ENCODE measurements at regions not wholly inside any gene's neighbourhood (a gene's known extent, or its start where the extent isn't known, plus 50 kb on each side); places are given as distances from the start of the nearest gene placed in this dataset.

DNA sequence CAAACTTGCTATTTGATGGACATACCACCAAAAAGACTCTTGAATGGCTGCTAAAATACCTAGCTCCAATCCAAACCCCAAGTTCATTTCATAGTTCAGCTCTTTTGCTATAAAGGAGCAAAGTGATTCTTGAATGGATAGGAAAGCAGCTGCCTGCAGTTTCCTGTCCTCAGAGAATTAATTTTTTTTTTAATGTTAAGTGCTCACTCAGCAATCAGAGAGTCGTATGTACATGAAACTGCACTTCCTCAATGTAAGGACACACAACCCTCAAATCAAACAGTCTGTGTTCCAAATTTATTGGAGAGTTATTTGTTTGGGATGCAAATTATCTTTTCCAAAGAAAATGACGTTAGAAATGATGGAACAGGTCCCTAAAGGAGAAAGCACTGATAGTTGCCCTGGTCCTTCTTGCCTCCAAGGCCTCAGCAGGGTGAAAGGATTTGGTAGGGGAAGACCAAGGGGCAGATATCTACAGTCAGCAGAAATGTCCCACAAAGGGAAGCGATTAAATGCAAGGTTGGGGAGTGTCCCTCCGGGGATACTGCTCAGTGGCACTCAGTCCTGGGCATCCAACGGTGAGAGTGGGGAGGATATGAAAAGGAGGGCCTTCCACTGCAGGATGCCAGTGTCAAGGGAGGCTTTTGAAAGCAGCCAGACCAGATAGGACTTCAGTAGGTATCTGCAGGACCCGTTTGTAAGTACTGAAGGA is 67.2 kb upstream of the RASGEF1B start:
- WGBS, 5 donors = 34 to 56% (median 44%) methylated on average over 6 of the region's 6 CpGs
- DNase-seq = no peak

DNA sequence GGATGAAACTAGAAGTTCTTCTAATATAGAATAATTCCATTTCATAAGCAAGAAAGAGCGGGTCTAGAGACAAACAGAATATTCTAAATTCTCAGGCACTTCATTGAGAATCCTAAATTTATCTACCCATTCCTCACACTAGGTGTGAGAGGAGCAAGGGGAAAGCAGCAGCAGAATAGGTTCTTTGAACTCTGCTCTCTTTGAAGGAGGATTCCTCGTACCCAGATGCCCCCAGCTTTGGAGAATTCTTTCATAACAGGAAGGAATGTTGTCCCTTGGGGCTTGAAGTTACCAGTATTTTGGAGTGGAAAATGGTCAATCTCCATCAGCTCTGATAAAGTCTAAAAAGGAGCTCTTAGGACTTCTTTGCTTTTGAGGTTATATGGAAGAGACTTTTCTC is 59.7 kb upstream of the RASGEF1B start:
- intact Hi-C loops (cut with DNase I; ENCODE audit: low total_unique reads) = no loop called here
- DNase-seq = no peak

More for the DNA sequence above, 67.2 kb upstream of the RASGEF1B start:
- Histone ChIP-seq H3K9me3 (peaks cover 0 to 12% (median 0%) of the 10 kb centered on the region in 8 donors), H3K27me3 (replicated peaks in 1 of 7) (no peaks in the 10 kb centered on the region), H3K27ac (peak overlapping the region in 3 of 8 donors; percentile 21 to 44 (median 31)), H3K4me3 (no peak overlapping the region), H3K4me1 (peaks cover 5 to 17% (median 10%) of the 10 kb centered on the region in 6 donors), H3K36me3 (no peaks in the 10 kb centered on the region)
- no peak for TF ChIP-seq POLR2AphosphoS5 (IDR thresholded peaks at IDR 0.05)
- TF ChIP-seq POLR2A (IDR thresholded peaks at IDR 0.05) = no peak
- no peak for TF ChIP-seq CTCF (IDR thresholded peaks at IDR 0.05 in 8 of 11, conservative IDR thresholded peaks at IDR 0.05 in 3 of 11)
- intact Hi-C loops (cut with DNase I; ENCODE audit: low total_unique reads) = no loop called here

DNA sequence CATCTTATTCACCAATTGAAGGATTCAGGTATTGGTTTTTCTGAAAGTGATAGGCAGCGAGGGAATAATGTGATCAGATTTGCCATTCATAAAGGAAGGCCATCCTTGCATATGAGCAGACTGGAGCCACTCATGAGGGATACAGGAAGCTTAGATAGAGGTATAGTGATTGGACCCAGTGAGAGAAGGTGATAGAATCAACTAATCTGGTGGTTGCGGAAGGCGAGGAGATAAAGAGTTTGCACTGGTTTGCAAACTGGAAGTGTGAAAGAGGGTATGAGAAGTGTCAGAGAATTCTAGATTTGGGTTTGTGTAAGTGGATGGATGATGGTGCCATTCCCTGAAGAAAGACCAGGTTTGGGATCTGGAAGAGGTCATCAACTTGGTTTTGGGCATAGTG is 57.3 kb upstream of the RASGEF1B start:
- WGBS, 5 donors = 79 to 96% (median 93%) methylated on average over 3 of the region's 3 CpGs

More for the DNA sequence above, 59.7 kb upstream of the RASGEF1B start:
- Histone ChIP-seq H3K4me1 (no peaks in the 10 kb centered on the region), H3K36me3 (no peaks in the 10 kb centered on the region), H3K4me3 (no peak overlapping the region), H3K27me3 (replicated peaks in 1 of 7) (no peaks in the 10 kb centered on the region), H3K9me3 (peaks cover 0 to 24% (median 20%) of the 10 kb centered on the region in 8 donors), H3K27ac (no peak overlapping the region)
- no peak for TF ChIP-seq CTCF (IDR thresholded peaks at IDR 0.05 in 8 of 11, conservative IDR thresholded peaks at IDR 0.05 in 3 of 11)
- TF ChIP-seq POLR2AphosphoS5 (IDR thresholded peaks at IDR 0.05) = no peak
- no peak for TF ChIP-seq POLR2A (IDR thresholded peaks at IDR 0.05)
- WGBS, 5 donors = 50 to 85% (median 78%) methylated on average over 2 of the region's 2 CpGs

More for the DNA sequence above, 57.3 kb upstream of the RASGEF1B start:
- Histone ChIP-seq H3K9me3 (peaks cover 0 to 27% (median 20%) of the 10 kb centered on the region in 8 donors), H3K27ac (no peak overlapping the region), H3K4me1 (peaks cover 0 to 13% (median 0%) of the 10 kb centered on the region in 6 donors), H3K27me3 (replicated peaks in 1 of 7) (no peaks in the 10 kb centered on the region), H3K36me3 (no peaks in the 10 kb centered on the region), H3K4me3 (no peak overlapping the region)
- no peak for DNase-seq
- TF ChIP-seq CTCF (IDR thresholded peaks at IDR 0.05 in 8 of 11, conservative IDR thresholded peaks at IDR 0.05 in 3 of 11) = no peak
- no peak for TF ChIP-seq POLR2A (IDR thresholded peaks at IDR 0.05)
- no peak for TF ChIP-seq POLR2AphosphoS5 (IDR thresholded peaks at IDR 0.05)
- intact Hi-C loops (cut with DNase I; ENCODE audit: low total_unique reads) = no loop called here

Measured in spleen (tissue), 11 donors.